ENCODE measurements at regions not wholly inside any gene's neighbourhood (a gene's known extent, or its start where the extent isn't known, plus 50 kb on each side); places are given as distances from the start of the nearest gene placed in this dataset.
"Not testable (repeated sequence)": the region's sequence is repeated elsewhere in the genome, so short reads cannot be mapped to it uniquely, and the experiment has no call there.

GRCh38 chr2:194686569-194686968 is 970.5 kb upstream of the SLC39A10 start:
- no peak for TF ChIP-seq CTCF (conservative IDR thresholded peaks at IDR 0.05; ENCODE audit: low read depth, low read length)

GRCh38 chr2:194674043-194674442 is 983.0 kb upstream of the SLC39A10 start:
- no peak for TF ChIP-seq CTCF (conservative IDR thresholded peaks at IDR 0.05; ENCODE audit: low read depth, low read length)
- H3K4me3 ChIP-seq (ENCODE audit: low read depth, low read length) = no peak overlapping the region
- DNase-seq (ENCODE audit: low read depth) = no peak

More at GRCh38 chr2:194686569-194686968, 970.5 kb upstream of the SLC39A10 start:
- no peak for DNase-seq (ENCODE audit: low read depth)
- H3K4me3 ChIP-seq (ENCODE audit: low read depth, low read length) = no peak overlapping the region

- H3K4me3 ChIP-seq (ENCODE audit: low read depth, low read length) = no peak overlapping the region
- TF ChIP-seq CTCF (conservative IDR thresholded peaks at IDR 0.05; ENCODE audit: low read depth, low read length) = no peak
- no peak for DNase-seq (ENCODE audit: low read depth)
These were observed 984.0 kb upstream of the SLC39A10 start for GRCh38 chr2:194672994-194673393.

- no peak overlapping the region for H3K4me3 ChIP-seq (ENCODE audit: low read depth, low read length)
- no peak for TF ChIP-seq CTCF (conservative IDR thresholded peaks at IDR 0.05; ENCODE audit: low read depth, low read length)
- no peak for DNase-seq (ENCODE audit: low read depth)
These were observed 995.6 kb upstream of the SLC39A10 start for GRCh38 chr2:194661431-194661830.

- DNase-seq (ENCODE audit: low read depth); H3K4me3 ChIP-seq (ENCODE audit: low read depth, low read length): not testable (repeated sequence)
These were observed 1018.0 kb upstream of the SLC39A10 start for GRCh38 chr2:194639057-194639456.

GRCh38 chr2:194621945-194622344 is 1035.1 kb upstream of the SLC39A10 start:
- DNase-seq (ENCODE audit: low read depth) = no peak
- no peak overlapping the region for H3K4me3 ChIP-seq (ENCODE audit: low read depth, low read length)
- TF ChIP-seq CTCF (conservative IDR thresholded peaks at IDR 0.05; ENCODE audit: low read depth, low read length) = no peak

GRCh38 chr2:194619366-194619765 is 1037.7 kb upstream of the SLC39A10 start:
- H3K4me3 ChIP-seq (ENCODE audit: low read depth, low read length) = no peak overlapping the region
- DNase-seq (ENCODE audit: low read depth) = no peak
- TF ChIP-seq CTCF (conservative IDR thresholded peaks at IDR 0.05; ENCODE audit: low read depth, low read length) = no peak

GRCh38 chr2:194618432-194618831 is 1038.6 kb upstream of the SLC39A10 start:
- no peak overlapping the region for H3K4me3 ChIP-seq (ENCODE audit: low read depth, low read length)
- no peak for TF ChIP-seq CTCF (conservative IDR thresholded peaks at IDR 0.05; ENCODE audit: low read depth, low read length)
- DNase-seq (ENCODE audit: low read depth) = no peak
